ENCODE measurements at regions not wholly inside any gene's neighbourhood (a gene's known extent, or its start where the extent isn't known, plus 50 kb on each side); places are given as distances from the start of the nearest gene placed in this dataset.

DNA sequence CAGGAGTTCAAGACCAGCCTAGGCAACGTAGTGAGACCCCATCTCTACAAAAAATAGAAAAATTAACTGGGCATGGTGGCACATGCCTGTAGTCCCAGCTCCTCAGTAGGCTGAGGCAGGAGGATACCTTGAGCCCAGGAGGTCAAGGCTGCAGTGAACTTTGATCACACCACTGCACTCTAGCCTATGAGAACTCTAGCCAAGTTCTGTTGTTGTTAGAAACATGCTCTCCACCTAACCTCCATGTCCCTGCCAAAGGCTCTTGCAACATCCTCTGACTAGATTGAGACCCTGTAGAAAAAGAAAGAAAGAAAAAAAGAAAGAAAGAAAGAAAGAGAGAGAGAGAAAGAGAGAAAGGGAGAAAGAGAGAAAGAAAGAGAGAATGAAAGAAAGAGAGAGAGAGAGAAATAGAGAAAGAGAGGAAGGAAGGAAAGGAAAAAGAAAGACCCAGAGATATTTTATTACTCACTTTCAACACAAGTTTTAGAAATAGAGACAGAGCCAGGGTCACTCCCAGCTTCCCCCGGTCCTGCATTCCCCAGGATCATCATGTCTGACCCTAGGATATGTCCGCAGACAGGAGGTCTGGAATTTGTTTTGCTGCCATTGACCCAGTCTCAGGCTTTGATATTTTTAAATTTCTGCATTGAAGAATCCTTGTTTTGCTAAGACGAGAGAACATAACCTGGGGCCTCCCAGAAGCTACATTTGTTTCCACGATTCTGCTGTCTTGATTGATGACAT, 376.5 kb upstream of the CDH5 start:
- no peak for ATAC-seq (ENCODE audit: low read depth)
- TF ChIP-seq, protein P1, sequence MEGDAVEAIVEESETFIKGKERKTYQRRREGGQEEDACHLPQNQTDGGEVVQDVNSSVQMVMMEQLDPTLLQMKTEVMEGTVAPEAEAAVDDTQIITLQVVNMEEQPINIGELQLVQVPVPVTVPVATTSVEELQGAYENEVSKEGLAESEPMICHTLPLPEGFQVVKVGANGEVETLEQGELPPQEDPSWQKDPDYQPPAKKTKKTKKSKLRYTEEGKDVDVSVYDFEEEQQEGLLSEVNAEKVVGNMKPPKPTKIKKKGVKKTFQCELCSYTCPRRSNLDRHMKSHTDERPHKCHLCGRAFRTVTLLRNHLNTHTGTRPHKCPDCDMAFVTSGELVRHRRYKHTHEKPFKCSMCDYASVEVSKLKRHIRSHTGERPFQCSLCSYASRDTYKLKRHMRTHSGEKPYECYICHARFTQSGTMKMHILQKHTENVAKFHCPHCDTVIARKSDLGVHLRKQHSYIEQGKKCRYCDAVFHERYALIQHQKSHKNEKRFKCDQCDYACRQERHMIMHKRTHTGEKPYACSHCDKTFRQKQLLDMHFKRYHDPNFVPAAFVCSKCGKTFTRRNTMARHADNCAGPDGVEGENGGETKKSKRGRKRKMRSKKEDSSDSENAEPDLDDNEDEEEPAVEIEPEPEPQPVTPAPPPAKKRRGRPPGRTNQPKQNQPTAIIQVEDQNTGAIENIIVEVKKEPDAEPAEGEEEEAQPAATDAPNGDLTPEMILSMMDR (IDR thresholded peaks at IDR 0.05; ENCODE audit: poor library complexity, severe bottlenecking) = no peak
- no peak overlapping the region for H3K27ac ChIP-seq (ENCODE audit: poor library complexity, severe bottlenecking)

DNA sequence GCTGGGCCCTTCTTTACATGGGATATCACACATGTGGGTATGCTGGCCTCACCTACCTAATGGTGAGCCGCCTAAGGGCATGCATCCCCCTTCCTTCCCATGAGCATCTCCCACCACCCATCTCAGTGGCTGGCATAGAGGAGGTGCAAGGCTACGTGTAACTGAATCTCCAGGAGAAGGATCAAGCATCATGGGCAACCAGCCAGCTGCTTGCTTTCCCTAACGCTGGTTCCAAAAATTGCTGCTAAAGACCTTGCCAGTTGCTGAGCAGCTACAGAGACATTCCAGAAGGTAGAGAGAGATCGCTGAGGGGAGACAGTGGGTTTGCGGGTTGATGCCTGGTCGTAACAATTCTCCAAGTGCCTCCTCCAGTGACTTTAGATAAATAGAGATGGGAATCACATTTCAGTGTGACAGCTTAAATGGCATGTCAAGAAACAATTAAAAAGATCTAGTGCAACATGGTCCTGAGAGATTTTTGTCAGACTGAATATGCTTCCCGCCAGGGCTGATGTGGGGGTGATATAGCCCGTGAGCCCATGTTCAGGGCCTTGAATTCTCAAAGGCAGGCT, 378.4 kb upstream of the CDH5 start:
- TF ChIP-seq, protein P1 (IDR thresholded peaks at IDR 0.05; ENCODE audit: poor library complexity, severe bottlenecking) = no peak
- Histone ChIP-seq H3K4me1 (ENCODE audit: insufficient read depth, poor library complexity, severe bottlenecking) (no peaks in the 10 kb centered on the region), H3K4me3 (ENCODE audit: severe bottlenecking) (no peak overlapping the region), H3K36me3 (ENCODE audit: low read depth) (no peaks in the 10 kb centered on the region), H3K27ac (ENCODE audit: poor library complexity, severe bottlenecking) (no peak overlapping the region), H3K9me3 (ENCODE audit: severe bottlenecking) (no peaks in the 10 kb centered on the region), H3K27me3 (ENCODE audit: insufficient read depth, poor library complexity, severe bottlenecking) (no peaks in the 10 kb centered on the region)
- no peak for DNase-seq (ENCODE audit: low spot score)
- no peak for ATAC-seq (ENCODE audit: low read depth)

More for the DNA sequence above, 376.5 kb upstream of the CDH5 start:
- Histone ChIP-seq H3K27me3 (ENCODE audit: insufficient read depth, poor library complexity, severe bottlenecking) (no peaks in the 10 kb centered on the region), H3K4me1 (ENCODE audit: insufficient read depth, poor library complexity, severe bottlenecking) (no peaks in the 10 kb centered on the region), H3K9me3 (ENCODE audit: severe bottlenecking) (no peaks in the 10 kb centered on the region), H3K4me3 (ENCODE audit: severe bottlenecking) (no peak overlapping the region), H3K36me3 (ENCODE audit: low read depth) (no peaks in the 10 kb centered on the region)
- no peak for DNase-seq (ENCODE audit: low spot score)

DNA sequence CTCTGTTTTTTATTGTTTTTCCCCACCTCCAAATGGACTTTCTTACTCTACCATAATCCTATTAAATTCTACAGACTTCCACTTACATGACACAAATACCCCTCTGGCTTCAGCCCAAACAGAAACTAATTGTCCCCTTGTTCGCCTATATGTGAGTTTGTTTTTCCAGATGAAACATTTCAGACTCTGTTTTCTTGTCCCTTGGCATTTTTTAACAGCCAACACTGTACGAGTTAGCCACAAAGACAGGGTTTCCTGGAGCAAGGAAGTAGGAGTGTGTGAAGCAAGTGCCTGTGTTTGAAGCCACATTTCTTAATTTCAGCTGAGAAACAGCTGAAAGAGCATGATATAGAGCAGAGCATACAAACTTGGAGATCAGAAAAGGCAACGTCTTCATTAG, 382.2 kb upstream of the CDH5 start:
- Histone ChIP-seq H3K27ac (ENCODE audit: poor library complexity, severe bottlenecking) (no peak overlapping the region), H3K27me3 (ENCODE audit: insufficient read depth, poor library complexity, severe bottlenecking) (no peaks in the 10 kb centered on the region), H3K36me3 (ENCODE audit: low read depth) (no peaks in the 10 kb centered on the region), H3K4me1 (ENCODE audit: insufficient read depth, poor library complexity, severe bottlenecking) (no peaks in the 10 kb centered on the region), H3K4me3 (ENCODE audit: severe bottlenecking) (no peak overlapping the region), H3K9me3 (ENCODE audit: severe bottlenecking) (no peaks in the 10 kb centered on the region)
- DNase-seq (ENCODE audit: low spot score) (no peak), ATAC-seq (ENCODE audit: low read depth) (no peak)
- TF ChIP-seq, protein P1 (IDR thresholded peaks at IDR 0.05; ENCODE audit: poor library complexity, severe bottlenecking) = no peak

DNA sequence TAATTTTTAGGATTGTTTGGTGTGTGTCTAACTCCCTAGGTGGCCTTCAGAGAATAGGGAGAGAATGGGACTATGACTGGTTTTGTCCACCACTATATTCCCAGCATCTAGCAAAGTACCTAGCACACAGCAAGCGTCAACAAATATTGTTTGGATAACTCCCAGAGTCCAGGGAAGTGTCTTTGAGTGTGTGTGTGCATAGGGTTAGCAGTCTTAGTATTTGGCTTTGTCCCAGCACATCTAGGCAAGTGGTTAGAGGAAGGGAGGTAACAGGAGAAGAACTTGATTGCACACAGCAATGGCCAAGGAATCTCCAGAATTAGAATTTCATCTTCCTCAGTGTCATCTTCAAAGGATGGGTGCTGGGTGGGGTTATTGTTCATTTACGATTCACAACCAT, 385.4 kb upstream of the CDH5 start:
- Histone ChIP-seq H3K4me1 (ENCODE audit: insufficient read depth, poor library complexity, severe bottlenecking) (no peaks in the 10 kb centered on the region), H3K27me3 (ENCODE audit: insufficient read depth, poor library complexity, severe bottlenecking) (no peaks in the 10 kb centered on the region), H3K4me3 (ENCODE audit: severe bottlenecking) (no peak overlapping the region), H3K9me3 (ENCODE audit: severe bottlenecking) (no peaks in the 10 kb centered on the region), H3K36me3 (ENCODE audit: low read depth) (no peaks in the 10 kb centered on the region), H3K27ac (ENCODE audit: poor library complexity, severe bottlenecking) (no peak overlapping the region)
- no peak for ATAC-seq (ENCODE audit: low read depth)
- TF ChIP-seq, protein P1 (IDR thresholded peaks at IDR 0.05; ENCODE audit: poor library complexity, severe bottlenecking) = no peak
- no peak for DNase-seq (ENCODE audit: low spot score)
